ENCODE measurements at regions not wholly inside any gene's neighbourhood (a gene's known extent, or its start where the extent isn't known, plus 50 kb on each side); places are given as distances from the start of the nearest gene placed in this dataset.

DNA sequence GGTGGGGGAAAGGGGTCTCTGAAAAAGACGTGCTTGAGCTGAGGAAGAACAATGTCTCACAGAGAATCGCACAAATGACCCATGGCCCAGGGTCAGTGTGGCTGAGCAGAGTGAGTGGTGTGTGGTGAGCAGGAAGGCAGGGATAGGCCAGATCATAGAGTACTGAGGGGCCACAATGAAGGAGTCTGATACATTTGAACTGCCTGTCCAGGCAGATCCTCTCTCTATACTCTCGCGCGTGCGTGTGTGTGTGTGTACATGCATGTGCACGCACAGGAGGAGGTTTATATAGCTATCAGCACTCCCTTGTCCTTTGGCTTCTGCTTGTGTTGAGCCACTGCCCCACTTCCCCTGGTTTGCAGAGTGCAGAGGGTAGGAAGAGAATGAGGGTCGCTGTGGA lies 294.0 kb downstream of the ZNF608 start:
- TF ChIP-seq, protein P1, sequence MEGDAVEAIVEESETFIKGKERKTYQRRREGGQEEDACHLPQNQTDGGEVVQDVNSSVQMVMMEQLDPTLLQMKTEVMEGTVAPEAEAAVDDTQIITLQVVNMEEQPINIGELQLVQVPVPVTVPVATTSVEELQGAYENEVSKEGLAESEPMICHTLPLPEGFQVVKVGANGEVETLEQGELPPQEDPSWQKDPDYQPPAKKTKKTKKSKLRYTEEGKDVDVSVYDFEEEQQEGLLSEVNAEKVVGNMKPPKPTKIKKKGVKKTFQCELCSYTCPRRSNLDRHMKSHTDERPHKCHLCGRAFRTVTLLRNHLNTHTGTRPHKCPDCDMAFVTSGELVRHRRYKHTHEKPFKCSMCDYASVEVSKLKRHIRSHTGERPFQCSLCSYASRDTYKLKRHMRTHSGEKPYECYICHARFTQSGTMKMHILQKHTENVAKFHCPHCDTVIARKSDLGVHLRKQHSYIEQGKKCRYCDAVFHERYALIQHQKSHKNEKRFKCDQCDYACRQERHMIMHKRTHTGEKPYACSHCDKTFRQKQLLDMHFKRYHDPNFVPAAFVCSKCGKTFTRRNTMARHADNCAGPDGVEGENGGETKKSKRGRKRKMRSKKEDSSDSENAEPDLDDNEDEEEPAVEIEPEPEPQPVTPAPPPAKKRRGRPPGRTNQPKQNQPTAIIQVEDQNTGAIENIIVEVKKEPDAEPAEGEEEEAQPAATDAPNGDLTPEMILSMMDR (conservative IDR thresholded peaks at IDR 0.05; ENCODE audit: low read depth, low read length): no peak
- no peak for TF ChIP-seq EZH2 (IDR thresholded peaks at IDR 0.05; ENCODE audit: borderline replicate concordance, low read depth, low read length, poor library complexity, severe bottlenecking)
